ENCODE measurements at regions not wholly inside any gene's neighbourhood (a gene's known extent, or its start where the extent isn't known, plus 50 kb on each side); places are given as distances from the start of the nearest gene placed in this dataset.

DNA sequence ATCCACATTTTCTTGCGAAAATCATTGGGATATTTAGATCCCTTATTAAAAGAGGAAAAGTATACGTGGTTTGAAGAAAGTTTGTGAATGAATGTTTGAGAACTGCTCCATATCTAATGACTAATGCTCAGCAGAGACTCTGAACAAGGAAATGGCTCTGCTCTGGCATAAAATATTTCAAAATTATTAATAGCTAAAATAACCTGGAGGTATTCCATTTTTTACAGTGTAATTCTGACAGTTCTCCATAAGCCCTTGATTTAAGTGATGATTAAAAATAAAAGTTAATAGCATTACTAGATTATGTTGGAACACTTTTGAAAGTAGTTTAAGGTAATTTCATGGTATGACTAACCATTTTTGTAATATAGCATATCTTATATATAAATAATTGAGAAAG lies 1276.9 kb upstream of the TENM3 start:
- no peaks in the 10 kb centered on the region for H3K9me3 Mint-ChIP-seq (ENCODE audit: unreplicated experiment)
- no peak for DNase-seq (ENCODE audit: unreplicated experiment)

DNA sequence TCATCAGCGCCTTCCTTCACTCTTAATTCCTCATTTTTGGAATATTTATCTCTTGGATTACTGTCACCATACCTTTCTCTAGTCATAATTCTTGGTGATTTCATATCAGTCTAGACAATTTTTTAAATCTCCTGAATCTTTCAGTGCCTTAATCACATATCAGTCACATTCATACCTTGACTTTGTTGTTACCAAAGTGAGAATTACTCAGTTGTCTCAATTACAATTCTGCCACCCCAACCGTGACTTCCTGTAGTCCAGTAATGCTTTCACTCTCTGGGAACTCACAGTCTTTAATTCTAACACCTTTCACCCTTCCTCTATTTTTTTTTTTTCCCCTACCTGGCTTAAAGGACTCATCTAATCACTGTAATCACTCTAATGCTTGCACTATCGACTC lies 1275.3 kb upstream of the TENM3 start:
- BruUV-seq (replicated peaks) = no TSS peak
- no peaks in the 10 kb centered on the region for H3K4me1 Mint-ChIP-seq (ENCODE audit: insufficient read depth, unreplicated experiment)
- ChIA-PET POLR2A (no interaction called here), CTCF (no interaction called here)
- intact Hi-C loops (cut with micrococcal nuclease) = no loop called here
- no peak for DNase-seq (ENCODE audit: unreplicated experiment)
- H3K4me3 Mint-ChIP-seq (ENCODE audit: unreplicated experiment) = no peak overlapping the region
- no peaks in the 10 kb centered on the region for H3K27me3 Mint-ChIP-seq (ENCODE audit: insufficient read depth, unreplicated experiment)
- no peaks in the 10 kb centered on the region for H3K36me3 Mint-ChIP-seq (ENCODE audit: insufficient read depth, unreplicated experiment)
- no peaks in the 10 kb centered on the region for H3K9me3 Mint-ChIP-seq (ENCODE audit: unreplicated experiment)
- TF ChIP-seq, protein P1, sequence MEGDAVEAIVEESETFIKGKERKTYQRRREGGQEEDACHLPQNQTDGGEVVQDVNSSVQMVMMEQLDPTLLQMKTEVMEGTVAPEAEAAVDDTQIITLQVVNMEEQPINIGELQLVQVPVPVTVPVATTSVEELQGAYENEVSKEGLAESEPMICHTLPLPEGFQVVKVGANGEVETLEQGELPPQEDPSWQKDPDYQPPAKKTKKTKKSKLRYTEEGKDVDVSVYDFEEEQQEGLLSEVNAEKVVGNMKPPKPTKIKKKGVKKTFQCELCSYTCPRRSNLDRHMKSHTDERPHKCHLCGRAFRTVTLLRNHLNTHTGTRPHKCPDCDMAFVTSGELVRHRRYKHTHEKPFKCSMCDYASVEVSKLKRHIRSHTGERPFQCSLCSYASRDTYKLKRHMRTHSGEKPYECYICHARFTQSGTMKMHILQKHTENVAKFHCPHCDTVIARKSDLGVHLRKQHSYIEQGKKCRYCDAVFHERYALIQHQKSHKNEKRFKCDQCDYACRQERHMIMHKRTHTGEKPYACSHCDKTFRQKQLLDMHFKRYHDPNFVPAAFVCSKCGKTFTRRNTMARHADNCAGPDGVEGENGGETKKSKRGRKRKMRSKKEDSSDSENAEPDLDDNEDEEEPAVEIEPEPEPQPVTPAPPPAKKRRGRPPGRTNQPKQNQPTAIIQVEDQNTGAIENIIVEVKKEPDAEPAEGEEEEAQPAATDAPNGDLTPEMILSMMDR (IDR thresholded peaks at IDR 0.05; ENCODE audit: unreplicated experiment) = no peak
- H3K27ac Mint-ChIP-seq (ENCODE audit: low read depth, unreplicated experiment) = no peak overlapping the region

More for the DNA sequence above, 1276.9 kb upstream of the TENM3 start:
- TF ChIP-seq, protein P1 (IDR thresholded peaks at IDR 0.05; ENCODE audit: unreplicated experiment) = no peak
- no peaks in the 10 kb centered on the region for H3K36me3 Mint-ChIP-seq (ENCODE audit: insufficient read depth, unreplicated experiment)
- CTCF ChIA-PET = no interaction called here
- no peaks in the 10 kb centered on the region for H3K4me1 Mint-ChIP-seq (ENCODE audit: insufficient read depth, unreplicated experiment)
- intact Hi-C loops (cut with micrococcal nuclease) = no loop called here
- POLR2A ChIA-PET = no interaction called here
- no peak overlapping the region for H3K27ac Mint-ChIP-seq (ENCODE audit: low read depth, unreplicated experiment)
- BruUV-seq (replicated peaks) = no TSS peak
- H3K4me3 Mint-ChIP-seq (ENCODE audit: unreplicated experiment) = no peak overlapping the region
- H3K27me3 Mint-ChIP-seq (ENCODE audit: insufficient read depth, unreplicated experiment) = no peaks in the 10 kb centered on the region

DNA sequence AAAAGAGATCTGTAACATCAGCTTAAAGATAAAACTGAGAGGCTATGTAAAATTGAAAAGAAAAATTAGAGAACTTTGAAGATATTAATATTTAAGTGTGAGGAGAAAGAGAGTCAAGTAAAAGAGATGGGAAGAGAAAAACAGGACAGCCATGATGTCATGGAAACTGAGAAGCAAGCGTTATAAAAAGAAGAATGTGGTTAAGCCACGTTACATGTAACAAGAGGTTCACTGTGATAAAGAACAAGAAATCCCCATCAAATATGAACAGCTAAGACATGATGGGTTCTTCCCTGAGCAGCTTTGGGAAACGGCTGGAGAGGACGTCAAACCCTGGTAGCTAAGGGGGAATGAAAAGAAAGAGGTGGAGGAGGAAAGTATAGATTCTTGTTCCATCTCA lies 1269.3 kb upstream of the TENM3 start:
- TF ChIP-seq, protein P1 (IDR thresholded peaks at IDR 0.05; ENCODE audit: unreplicated experiment) = no peak
- no TSS peak for BruUV-seq (replicated peaks)
- H3K4me3 Mint-ChIP-seq (ENCODE audit: unreplicated experiment) = no peak overlapping the region
- POLR2A ChIA-PET = no interaction called here
- no peaks in the 10 kb centered on the region for H3K9me3 Mint-ChIP-seq (ENCODE audit: unreplicated experiment)
- no peak overlapping the region for H3K27ac Mint-ChIP-seq (ENCODE audit: low read depth, unreplicated experiment)
- no peaks in the 10 kb centered on the region for H3K36me3 Mint-ChIP-seq (ENCODE audit: insufficient read depth, unreplicated experiment)
- CTCF ChIA-PET = interaction anchor here (0.7 to 1.0 kb wide), 2 partner anchors 10 to 12 kb away, joined by 3 to 4 read pairs; no protein-coding TSS in a partner anchor
- no peaks in the 10 kb centered on the region for H3K27me3 Mint-ChIP-seq (ENCODE audit: insufficient read depth, unreplicated experiment)
- intact Hi-C loops (cut with micrococcal nuclease) = no loop called here
- no peaks in the 10 kb centered on the region for H3K4me1 Mint-ChIP-seq (ENCODE audit: insufficient read depth, unreplicated experiment)
- no peak for DNase-seq (ENCODE audit: unreplicated experiment)

DNA sequence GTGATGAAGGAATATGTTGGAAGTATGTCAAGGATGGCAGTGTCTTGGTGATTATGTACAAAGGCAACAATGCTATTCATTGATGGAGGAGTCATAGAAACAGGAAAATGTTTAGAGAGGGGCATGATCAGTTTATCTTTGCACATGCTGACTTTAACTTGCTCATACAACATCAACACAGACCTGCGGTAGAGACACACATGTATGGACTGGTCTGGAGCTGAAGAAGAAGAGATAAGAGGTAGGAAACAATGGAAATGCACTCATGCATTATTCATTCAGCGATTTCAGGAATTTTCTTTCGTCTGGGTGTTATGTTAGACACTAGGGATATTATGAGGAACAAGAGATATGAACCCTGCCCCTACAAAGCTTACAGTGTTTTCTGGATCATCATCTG lies 1252.3 kb upstream of the TENM3 start:
- POLR2A ChIA-PET = no interaction called here
- DNase-seq (ENCODE audit: unreplicated experiment) = no peak

More for the DNA sequence above, 1252.3 kb upstream of the TENM3 start:
- no peak overlapping the region for H3K27ac Mint-ChIP-seq (ENCODE audit: low read depth, unreplicated experiment)
- intact Hi-C loops (cut with micrococcal nuclease) = no loop called here
- no peaks in the 10 kb centered on the region for H3K4me1 Mint-ChIP-seq (ENCODE audit: insufficient read depth, unreplicated experiment)
- no peaks in the 10 kb centered on the region for H3K27me3 Mint-ChIP-seq (ENCODE audit: insufficient read depth, unreplicated experiment)
- H3K4me3 Mint-ChIP-seq (ENCODE audit: unreplicated experiment) = no peak overlapping the region
- H3K9me3 Mint-ChIP-seq (ENCODE audit: unreplicated experiment) = no peaks in the 10 kb centered on the region
- no TSS peak for BruUV-seq (replicated peaks)
- H3K36me3 Mint-ChIP-seq (ENCODE audit: insufficient read depth, unreplicated experiment) = no peaks in the 10 kb centered on the region
- CTCF ChIA-PET = no interaction called here
- TF ChIP-seq, protein P1 (IDR thresholded peaks at IDR 0.05; ENCODE audit: unreplicated experiment) = no peak
